Osteocyte (in vitro differentiated cells): ENCODE measurements at regions not wholly inside any gene's neighbourhood (a gene's known extent, or its start where the extent isn't known, plus 50 kb on each side); places are given as distances from the start of the nearest gene placed in this dataset.

ENCODE experiments used
- DNase-seq: peaks from one replicate; pipeline ENCODE4 v3.0.0; 2021; ENCODE audit warnings: mixed read lengths; ENCODE audit not compliant: unreplicated experiment; ENCODE audit errors: extremely low spot score
- H3K27ac Mint-ChIP-seq: one replicate; pipeline ENCODE4 v1.8.0; 2021; ENCODE audit warnings: mild to moderate bottlenecking, mixed read lengths; ENCODE audit not compliant: unreplicated experiment
- H3K27me3 Mint-ChIP-seq: one replicate; pipeline ENCODE4 v1.8.0; 2021; ENCODE audit warnings: mixed read lengths; ENCODE audit not compliant: unreplicated experiment
- H3K36me3 Mint-ChIP-seq: one replicate; pipeline ENCODE4 v1.8.0; 2021; ENCODE audit warnings: mixed read lengths; ENCODE audit not compliant: unreplicated experiment
- H3K4me1 Mint-ChIP-seq: one replicate; pipeline ENCODE4 v1.8.0; 2021; ENCODE audit warnings: mixed read lengths; ENCODE audit not compliant: unreplicated experiment
- H3K4me3 Mint-ChIP-seq: one replicate; pipeline ENCODE4 v1.8.0; 2021; ENCODE audit warnings: mild to moderate bottlenecking, moderate library complexity, mixed read lengths; ENCODE audit not compliant: unreplicated experiment
- H3K9me3 Mint-ChIP-seq: one replicate; pipeline ENCODE4 v1.8.0; 2021; ENCODE audit warnings: mixed read lengths; ENCODE audit not compliant: unreplicated experiment
- TF ChIP-seq, protein P1 (sequence below): fragments of 200-600 bp; sonication (generic); IDR thresholded peaks from 2 replicates; pipeline ENCODE4 v1.5.0; 2021; ENCODE audit warnings: antibody characterized with exemption, mild to moderate bottlenecking, moderate library complexity

DNA sequence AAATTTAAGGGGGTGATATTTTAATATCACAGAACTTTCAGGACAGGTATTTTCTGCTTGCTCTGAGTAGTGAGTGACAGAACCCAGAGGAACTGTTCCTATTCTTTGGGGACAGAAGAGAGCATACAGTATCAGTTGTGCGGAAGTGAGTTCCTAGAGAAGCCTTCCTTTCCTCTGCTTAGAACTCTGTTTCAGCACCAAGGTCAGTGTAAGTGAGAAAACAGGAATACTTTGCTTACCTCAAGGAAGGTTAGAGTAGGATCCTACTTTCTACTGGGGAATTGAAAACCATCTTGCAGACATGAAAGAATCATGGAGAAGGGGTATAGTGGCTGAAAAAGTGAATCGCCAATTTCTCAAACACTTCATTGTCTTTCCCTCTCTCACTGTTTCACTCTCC is 542.4 kb downstream of the SQOR start:
- no peak overlapping the region for H3K4me3 Mint-ChIP-seq
- H3K9me3 Mint-ChIP-seq: peaks cover 46% of the 10 kb centered on the region
- no peaks in the 10 kb centered on the region for H3K27me3 Mint-ChIP-seq
- no peak for DNase-seq
- H3K27ac Mint-ChIP-seq: no peak overlapping the region
- H3K4me1 Mint-ChIP-seq: no peaks in the 10 kb centered on the region
- TF ChIP-seq, protein P1, sequence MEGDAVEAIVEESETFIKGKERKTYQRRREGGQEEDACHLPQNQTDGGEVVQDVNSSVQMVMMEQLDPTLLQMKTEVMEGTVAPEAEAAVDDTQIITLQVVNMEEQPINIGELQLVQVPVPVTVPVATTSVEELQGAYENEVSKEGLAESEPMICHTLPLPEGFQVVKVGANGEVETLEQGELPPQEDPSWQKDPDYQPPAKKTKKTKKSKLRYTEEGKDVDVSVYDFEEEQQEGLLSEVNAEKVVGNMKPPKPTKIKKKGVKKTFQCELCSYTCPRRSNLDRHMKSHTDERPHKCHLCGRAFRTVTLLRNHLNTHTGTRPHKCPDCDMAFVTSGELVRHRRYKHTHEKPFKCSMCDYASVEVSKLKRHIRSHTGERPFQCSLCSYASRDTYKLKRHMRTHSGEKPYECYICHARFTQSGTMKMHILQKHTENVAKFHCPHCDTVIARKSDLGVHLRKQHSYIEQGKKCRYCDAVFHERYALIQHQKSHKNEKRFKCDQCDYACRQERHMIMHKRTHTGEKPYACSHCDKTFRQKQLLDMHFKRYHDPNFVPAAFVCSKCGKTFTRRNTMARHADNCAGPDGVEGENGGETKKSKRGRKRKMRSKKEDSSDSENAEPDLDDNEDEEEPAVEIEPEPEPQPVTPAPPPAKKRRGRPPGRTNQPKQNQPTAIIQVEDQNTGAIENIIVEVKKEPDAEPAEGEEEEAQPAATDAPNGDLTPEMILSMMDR: no peak
- H3K36me3 Mint-ChIP-seq: no peaks in the 10 kb centered on the region

DNA sequence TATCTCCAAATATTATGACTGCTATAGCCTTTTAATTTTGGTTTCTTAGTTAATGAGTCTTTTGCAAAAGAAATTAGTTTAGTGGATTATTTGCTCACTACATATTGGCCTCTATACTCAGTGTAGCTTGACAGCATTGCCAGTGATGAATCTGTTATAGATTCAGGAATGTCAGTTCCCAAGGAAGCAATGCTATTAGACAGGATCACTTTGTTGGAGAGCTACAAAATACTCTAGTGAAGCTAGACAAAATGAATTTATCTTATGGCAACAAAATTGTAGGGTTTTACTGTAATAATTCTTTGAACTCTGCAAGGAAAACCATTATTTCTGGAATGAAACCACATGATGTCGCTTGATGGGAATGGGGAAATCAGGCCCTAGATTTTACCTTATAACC is 543.3 kb downstream of the SQOR start:
- Mint-ChIP-seq H3K9me3 (peaks cover 44% of the 10 kb centered on the region), H3K4me3 (no peak overlapping the region), H3K4me1 (no peaks in the 10 kb centered on the region), H3K27ac (no peak overlapping the region), H3K36me3 (no peaks in the 10 kb centered on the region), H3K27me3 (no peaks in the 10 kb centered on the region)
- DNase-seq: no peak
- TF ChIP-seq, protein P1: no peak

DNA sequence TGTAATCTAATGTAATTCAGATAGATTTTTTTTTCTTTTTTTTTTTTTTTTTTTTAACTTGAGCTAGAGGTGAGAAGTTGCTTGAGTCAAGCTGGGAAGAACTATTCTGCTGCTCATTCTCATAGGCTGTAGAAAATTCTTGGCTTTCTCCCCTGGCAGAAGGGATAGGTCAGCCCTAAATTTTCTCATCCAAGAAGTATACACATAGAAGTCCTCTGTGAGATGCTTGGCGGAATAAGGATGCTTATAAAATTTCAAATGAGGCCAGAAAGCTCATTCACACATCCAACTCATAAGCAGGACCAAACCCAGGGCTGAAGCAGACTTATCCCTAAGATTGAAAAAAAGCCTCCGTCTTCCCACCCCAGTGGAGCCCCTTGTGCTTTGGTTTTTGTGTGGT is 572.5 kb downstream of the SQOR start:
- Mint-ChIP-seq H3K27me3 (no peaks in the 10 kb centered on the region), H3K4me1 (no peaks in the 10 kb centered on the region), H3K36me3 (no peaks in the 10 kb centered on the region), H3K27ac (no peak overlapping the region), H3K9me3 (peaks cover 24% of the 10 kb centered on the region), H3K4me3 (no peak overlapping the region)
- TF ChIP-seq, protein P1: no peak
- no peak for DNase-seq

DNA sequence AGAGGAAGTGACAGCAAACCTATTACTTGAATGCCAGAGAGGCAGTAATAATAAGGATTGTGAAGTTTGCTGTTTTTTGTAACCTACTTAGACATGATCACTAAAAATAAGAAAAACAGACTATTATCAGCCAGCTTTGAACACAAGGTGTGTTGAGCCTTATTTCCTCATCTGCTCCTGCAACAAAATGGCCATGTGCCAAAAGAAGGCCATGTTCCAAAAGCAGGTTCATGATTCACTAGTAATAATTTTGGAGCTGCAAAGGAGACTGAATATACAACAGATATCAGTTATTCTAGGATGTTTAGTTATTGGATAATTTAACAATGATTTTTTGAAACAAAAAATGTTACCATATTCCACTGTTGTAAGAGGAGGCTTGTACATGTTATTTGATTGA is 578.7 kb downstream of the SQOR start:
- H3K36me3 Mint-ChIP-seq: no peaks in the 10 kb centered on the region
- H3K4me1 Mint-ChIP-seq: no peaks in the 10 kb centered on the region
- no peak for DNase-seq
- TF ChIP-seq, protein P1: no peak
- no peak overlapping the region for H3K4me3 Mint-ChIP-seq
- H3K27me3 Mint-ChIP-seq: no peaks in the 10 kb centered on the region
- H3K27ac Mint-ChIP-seq: no peak overlapping the region
- H3K9me3 Mint-ChIP-seq: peaks cover 26% of the 10 kb centered on the region

DNA sequence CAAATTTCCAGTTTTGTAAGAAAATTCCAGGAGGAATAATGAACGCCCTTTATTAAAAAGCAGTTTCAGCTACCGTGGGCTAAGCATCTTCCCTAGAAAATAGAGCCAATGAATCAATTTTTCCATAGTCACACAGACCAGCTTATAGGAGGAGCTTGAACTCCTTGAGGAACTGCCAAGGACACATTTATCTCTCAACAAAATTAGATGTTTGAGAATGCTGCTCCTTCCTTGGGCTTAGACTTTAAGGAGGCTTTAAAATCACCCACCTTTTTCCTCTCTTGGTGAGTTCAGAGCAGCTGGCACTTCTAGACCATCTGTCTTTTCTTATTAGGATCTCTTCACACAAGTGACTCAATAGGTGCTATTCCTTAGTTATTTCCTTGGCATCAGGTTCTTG is 588.0 kb downstream of the SQOR start:
- Mint-ChIP-seq H3K27me3 (no peaks in the 10 kb centered on the region), H3K4me1 (no peaks in the 10 kb centered on the region), H3K27ac (no peak overlapping the region), H3K4me3 (no peak overlapping the region), H3K9me3 (peaks cover 8% of the 10 kb centered on the region), H3K36me3 (no peaks in the 10 kb centered on the region)
- TF ChIP-seq, protein P1: no peak
- DNase-seq: no peak
